ENCODE measurements at regions not wholly inside any gene's neighbourhood (a gene's known extent, or its start where the extent isn't known, plus 50 kb on each side); places are given as distances from the start of the nearest gene placed in this dataset.

GRCh38 chr10:30189238-30189580, 129.8 kb upstream of the JCAD start:
- ChIA-PET POLR2A (no interaction called here), CTCF (no interaction called here)
- no peaks in the 10 kb centered on the region for H3K9me3 ChIP-seq (ENCODE audit: control insufficient read depth, insufficient read depth, low read depth, low read length)
- no peaks in the 10 kb centered on the region for H3K4me1 ChIP-seq (ENCODE audit: control insufficient read depth, insufficient read depth, low read length)
- H3K27ac ChIP-seq (ENCODE audit: extremely low read depth, low read depth, low read length), result no peak overlapping the region
- H3K36me3 ChIP-seq (ENCODE audit: control insufficient read depth in 2 of 2, insufficient read depth in 1 of 2, low read length in 2 of 2), result no peaks in the 10 kb centered on the region
- H3K4me3 ChIP-seq (ENCODE audit: low read depth, low read length), result no peak overlapping the region
- TF ChIP-seq ZNF223 (tag by site-specific recombination; IDR thresholded peaks at IDR 0.05) (no peak), ZIC2 (tag by site-specific recombination; IDR thresholded peaks at IDR 0.05) (no peak), ZNF529 (tag by site-specific recombination; IDR thresholded peaks at IDR 0.05; ENCODE audit: insufficient replicate concordance) (no peak), GLI2 (tag by site-specific recombination; IDR thresholded peaks at IDR 0.05; ENCODE audit: borderline replicate concordance, low read depth) (no peak), BCL6B (tag by site-specific recombination; IDR thresholded peaks at IDR 0.05) (no peak), ZNF623 (tag by site-specific recombination; IDR thresholded peaks at IDR 0.05) (no peak), GLIS1 (tag by site-specific recombination; IDR thresholded peaks at IDR 0.05) (no peak), ZNF24 (tag by site-specific recombination; IDR thresholded peaks at IDR 0.05) (no peak), ZNF274 (IDR thresholded peaks at IDR 0.05; ENCODE audit: low read length) (no peak), ZNF274 (tag by site-specific recombination; IDR thresholded peaks at IDR 0.05; ENCODE audit: borderline replicate concordance) (no peak), ZNF561 (tag by site-specific recombination; IDR thresholded peaks at IDR 0.05; ENCODE audit: borderline replicate concordance) (no peak), ZXDB (tag by site-specific recombination; IDR thresholded peaks at IDR 0.05) (no peak), ZNF558 (tag by site-specific recombination; IDR thresholded peaks at IDR 0.05) (no peak), ZNF324 (tag by site-specific recombination; IDR thresholded peaks at IDR 0.05) (no peak), ZNF488 (tag by site-specific recombination; IDR thresholded peaks at IDR 0.05) (no peak)

- ChIA-PET POLR2A (no interaction called here), CTCF (no interaction called here)
- no peaks in the 10 kb centered on the region for H3K36me3 ChIP-seq (ENCODE audit: control insufficient read depth in 2 of 2, insufficient read depth in 1 of 2, low read length in 2 of 2)
These were observed 129.3 kb upstream of the JCAD start for GRCh38 chr10:30188556-30189237.

More at GRCh38 chr10:30188556-30189237, 129.3 kb upstream of the JCAD start:
- TF ChIP-seq TCF7L2 (IDR thresholded peaks at IDR 0.05; ENCODE audit: borderline replicate concordance, low read depth, low read length) (peak; percentile 18; the same call in 1 of the 2 replicates), ZNF280C (tag by site-specific recombination; IDR thresholded peaks at IDR 0.05) (no peak)
- Histone ChIP-seq H3K4me3 (ENCODE audit: low read depth, low read length) (no peak overlapping the region), H3K9me3 (ENCODE audit: control insufficient read depth, insufficient read depth, low read depth, low read length) (no peaks in the 10 kb centered on the region), H3K27ac (ENCODE audit: extremely low read depth, low read depth, low read length) (no peak overlapping the region), H3K4me1 (ENCODE audit: control insufficient read depth, insufficient read depth, low read length) (no peaks in the 10 kb centered on the region)

Measured in HEK293 (cell line).